HEK293 (cell line): ENCODE measurements at regions not wholly inside any gene's neighbourhood (a gene's known extent, or its start where the extent isn't known, plus 50 kb on each side); places are given as distances from the start of the nearest gene placed in this dataset.

Source experiments
- CTCF ChIA-PET: fragments of 350-600 bp; formaldehyde crosslinking; extraction: SDS; loops from one replicate; lab custom pipeline; 2021; ENCODE audit warnings: antibody characterized with exemption; lab: Yijun Ruan, JAX
- POLR2A ChIA-PET: fragments of 300-600 bp; formaldehyde crosslinking; extraction: SDS; loops from one replicate; lab custom pipeline; 2020; ENCODE audit warnings: antibody characterized with exemption, inconsistent platforms; lab: Yijun Ruan, JAX
- H3K27ac ChIP-seq: fragments of 200-500 bp; sonication (Bioruptor generic); 2 replicates; pipeline ENCODE4 v1.5.1; 2014; ENCODE audit warnings: low read depth, low read length, control low read depth, inconsistent platforms; ENCODE audit errors: extremely low read depth
- H3K36me3 ChIP-seq, 2 experiments: fragments of 200-500 bp in 1 of 2; sonication (Bioruptor generic) in 1 of 2; 1 replicate in 1 of 2; 2 replicates in 1 of 2; pipeline ENCODE4 v1.5.1; 2014 to 2017; ENCODE audit warnings: inconsistent platforms in 2 of 2, low read length in 2 of 2; ENCODE audit not compliant: control insufficient read depth in 2 of 2, insufficient read depth in 1 of 2
- H3K4me1 ChIP-seq: fragments of 200-500 bp; sonication (Bioruptor generic); 2 replicates; pipeline ENCODE4 v1.5.1; 2014; ENCODE audit warnings: mild to moderate bottlenecking, low read length, inconsistent platforms; ENCODE audit not compliant: control insufficient read depth, insufficient read depth
- H3K4me3 ChIP-seq: 2 replicates; pipeline ENCODE4 v1.5.1; 2011; ENCODE audit warnings: low read depth, mild to moderate bottlenecking, control low read depth, low read length, moderate library complexity
- H3K9me3 ChIP-seq: fragments of 200-500 bp; sonication (Bioruptor generic); 2 replicates; pipeline ENCODE4 v1.5.1; 2014; ENCODE audit warnings: low read depth, low read length, inconsistent platforms; ENCODE audit not compliant: control insufficient read depth, insufficient read depth
- EGR2 ChIP-seq: fragments of 450-650 bp; formaldehyde crosslinking; IDR thresholded peaks from 2 replicates; pipeline ENCODE4 v1.5.1; 2016; ENCODE audit warnings: low read depth, missing biosample characterization, missing genetic modification characterization
- FEZF1 ChIP-seq: fragments of 450-650 bp; formaldehyde crosslinking; IDR thresholded peaks from 2 replicates; pipeline ENCODE4 v1.5.1; 2016; ENCODE audit warnings: missing biosample characterization, missing genetic modification characterization
- GLI2 ChIP-seq: fragments of 450-650 bp; formaldehyde crosslinking; IDR thresholded peaks from 2 replicates; pipeline ENCODE4; 2017; ENCODE audit warnings: missing biosample characterization, missing genetic modification characterization, low read depth, borderline replicate concordance
- GLIS1 ChIP-seq: fragments of 450-650 bp; formaldehyde crosslinking; IDR thresholded peaks from 2 replicates; pipeline ENCODE4 v1.5.1; 2016; ENCODE audit warnings: missing biosample characterization, missing genetic modification characterization
- IKZF3 ChIP-seq: fragments of 450-650 bp; IDR thresholded peaks from 2 replicates; pipeline ENCODE4 v1.5.0; 2018; ENCODE audit warnings: missing biosample characterization, mild to moderate bottlenecking, missing genetic modification characterization, moderate library complexity
- KLF16 ChIP-seq: fragments of 450-650 bp; formaldehyde crosslinking; IDR thresholded peaks from 2 replicates; pipeline ENCODE4 v1.5.1; 2017; ENCODE audit warnings: missing biosample characterization, missing genetic modification characterization
- PATZ1 ChIP-seq: fragments of 450-650 bp; formaldehyde crosslinking; IDR thresholded peaks from 2 replicates; pipeline ENCODE4 v1.5.1; 2016; ENCODE audit warnings: missing biosample characterization, missing genetic modification characterization
- PRDM1 ChIP-seq: fragments of 450-650 bp; formaldehyde crosslinking; IDR thresholded peaks from 2 replicates; pipeline ENCODE4; 2016; ENCODE audit warnings: missing biosample characterization, missing genetic modification characterization
- PRDM6 ChIP-seq: fragments of 450-650 bp; formaldehyde crosslinking; IDR thresholded peaks from 2 replicates; pipeline ENCODE4 v1.5.1; 2017; ENCODE audit warnings: missing biosample characterization, missing genetic modification characterization
- TCF7L2 ChIP-seq: IDR thresholded peaks from 2 replicates; pipeline ENCODE4 v1.6.1; 2011; ENCODE audit warnings: low read depth, mild to moderate bottlenecking, inconsistent platforms, low read length, moderate library complexity, borderline replicate concordance
- ZFP41 ChIP-seq: fragments of 450-650 bp; formaldehyde crosslinking; IDR thresholded peaks from 2 replicates; pipeline ENCODE4 v1.5.1; 2016; ENCODE audit warnings: missing biosample characterization, missing genetic modification characterization, borderline replicate concordance
- ZIC2 ChIP-seq: fragments of 450-650 bp; formaldehyde crosslinking; IDR thresholded peaks from 2 replicates; pipeline ENCODE4 v1.5.1; 2016; ENCODE audit warnings: missing biosample characterization, missing genetic modification characterization
- ZNF362 ChIP-seq: fragments of 450-650 bp; formaldehyde crosslinking; IDR thresholded peaks from 2 replicates; pipeline ENCODE4 v1.5.1; 2016; ENCODE audit warnings: missing biosample characterization, missing genetic modification characterization
- ZNF37A ChIP-seq: fragments of 450-650 bp; IDR thresholded peaks from 2 replicates; pipeline ENCODE4 v1.5.1; 2018; ENCODE audit warnings: missing biosample characterization, missing genetic modification characterization
- ZNF513 ChIP-seq: fragments of 450-650 bp; IDR thresholded peaks from 2 replicates; pipeline ENCODE4 v1.5.1; 2018; ENCODE audit warnings: missing biosample characterization, missing genetic modification characterization
- ZNF549 ChIP-seq: fragments of 450-650 bp; IDR thresholded peaks from 2 replicates; pipeline ENCODE4 v1.5.1; 2018; ENCODE audit warnings: missing biosample characterization, missing genetic modification characterization, mild to moderate bottlenecking, inconsistent platforms, moderate library complexity
- ZNF561 ChIP-seq: fragments of 450-650 bp; IDR thresholded peaks from 2 replicates; pipeline ENCODE4 v1.5.1; 2018; ENCODE audit warnings: missing biosample characterization, missing genetic modification characterization, borderline replicate concordance
- ZNF623 ChIP-seq: fragments of 450-650 bp; formaldehyde crosslinking; IDR thresholded peaks from 2 replicates; pipeline ENCODE4 v1.5.1; 2016; ENCODE audit warnings: missing biosample characterization, missing genetic modification characterization
- ZNF785 ChIP-seq: fragments of 450-650 bp; formaldehyde crosslinking; IDR thresholded peaks from 2 replicates; pipeline ENCODE4 v1.5.1; 2016; ENCODE audit warnings: missing biosample characterization, missing genetic modification characterization

GRCh38 chr14:22417914-22418313 lies 171.1 kb downstream of the DAD1 start:
- no peak overlapping the region for H3K27ac ChIP-seq
- no peaks in the 10 kb centered on the region for H3K36me3 ChIP-seq
- no peak overlapping the region for H3K4me3 ChIP-seq
- ChIA-PET CTCF (interaction anchor here (1.4 to 2.3 kb wide), 2 partner anchors 55 to 56 kb away, joined by 4 to 9 read pairs; no protein-coding TSS in a partner anchor), POLR2A (no interaction called here)
- no peaks in the 10 kb centered on the region for H3K4me1 ChIP-seq
- no peaks in the 10 kb centered on the region for H3K9me3 ChIP-seq
- TF ChIP-seq ZNF513 (tag by site-specific recombination) (no peak), PRDM1 (tag by site-specific recombination) (no peak), PATZ1 (no peak), GLI2 (tag by site-specific recombination) (no peak)

- Histone ChIP-seq H3K4me3 (no peak overlapping the region), H3K27ac (no peak overlapping the region), H3K4me1 (no peaks in the 10 kb centered on the region), H3K9me3 (no peaks in the 10 kb centered on the region), H3K36me3 (no peaks in the 10 kb centered on the region)
- ChIA-PET CTCF (no interaction called here), POLR2A (no interaction called here)
- TF ChIP-seq ZNF623 (tag by site-specific recombination) (no peak), ZNF362 (tag by site-specific recombination) (no peak), ZNF549 (tag by site-specific recombination) (no peak), ZNF37A (tag by site-specific recombination) (no peak), ZIC2 (tag by site-specific recombination) (peak; percentile 55), ZFP41 (tag by site-specific recombination) (no peak), TCF7L2 (no peak), KLF16 (tag by site-specific recombination) (no peak), FEZF1 (tag by site-specific recombination) (peak; percentile 36; the same call in 1 of the 2 replicates), PRDM6 (tag by site-specific recombination) (peak; percentile 65), EGR2 (tag by site-specific recombination) (no peak), ZNF785 (tag by site-specific recombination) (no peak), IKZF3 (tag by site-specific recombination) (no peak), ZNF561 (tag by site-specific recombination) (no peak), GLIS1 (peak; percentile 97)
These were observed 172.8 kb downstream of the DAD1 start for GRCh38 chr14:22416193-22416592.
